A673 (cell line): ENCODE measurements at regions not wholly inside any gene's neighbourhood (a gene's known extent, or its start where the extent isn't known, plus 50 kb on each side); places are given as distances from the start of the nearest gene placed in this dataset.

ENCODE experiments used
- EZH2 ChIP-seq: fragments of 200-600 bp; sonication (generic); IDR thresholded peaks from 2 replicates; pipeline ENCODE4 v1.6.1; 2017; ENCODE audit warnings: borderline replicate concordance, low read depth, mild to moderate bottlenecking, mixed read lengths, antibody characterized with exemption, low read length; ENCODE audit not compliant: poor library complexity, severe bottlenecking
- TF ChIP-seq, protein P1 (sequence below): fragments of 300-800, 200-600 bp; sonication (generic); conservative IDR thresholded peaks from 2 replicates; pipeline ENCODE4 v1.5.1; 2017; ENCODE audit warnings: low read depth, mild to moderate bottlenecking, antibody characterized with exemption, low read length, moderate library complexity, mixed read lengths

DNA sequence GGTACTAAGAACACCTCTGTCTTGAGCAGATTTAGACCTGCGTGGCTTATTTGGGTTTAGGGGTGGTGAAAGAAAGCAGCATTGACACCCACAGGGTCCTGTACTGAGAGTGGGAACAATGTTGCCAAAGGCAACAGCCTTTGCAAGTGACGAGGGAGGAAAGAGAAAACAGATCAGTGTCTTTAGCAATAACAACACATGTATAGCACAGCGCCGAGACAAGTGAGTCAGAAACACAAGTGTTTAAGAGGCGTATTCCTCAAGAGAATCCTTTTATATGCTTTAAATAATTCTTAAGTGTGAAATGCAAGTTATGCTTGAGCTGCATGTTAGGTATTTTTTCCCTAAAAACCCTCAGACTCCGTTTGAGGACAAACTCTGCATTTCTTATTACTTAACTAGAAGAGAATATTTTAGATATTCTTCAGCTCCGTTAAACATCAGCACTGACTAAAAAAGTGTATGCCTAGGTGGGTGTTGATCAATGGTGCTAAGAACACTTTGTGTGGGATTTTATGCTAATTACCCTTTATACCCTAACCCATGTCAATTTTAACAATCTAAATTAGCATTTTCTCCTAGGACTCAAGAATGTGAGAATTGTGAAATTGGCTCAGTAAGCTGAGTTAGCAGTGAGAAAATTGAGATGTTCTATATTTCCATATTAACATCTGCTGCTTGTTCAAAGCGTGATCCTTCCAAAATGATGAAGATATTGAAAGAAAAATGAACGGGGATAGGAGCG, 1095.4 kb upstream of the CELF2 start:
- TF ChIP-seq, protein P1, sequence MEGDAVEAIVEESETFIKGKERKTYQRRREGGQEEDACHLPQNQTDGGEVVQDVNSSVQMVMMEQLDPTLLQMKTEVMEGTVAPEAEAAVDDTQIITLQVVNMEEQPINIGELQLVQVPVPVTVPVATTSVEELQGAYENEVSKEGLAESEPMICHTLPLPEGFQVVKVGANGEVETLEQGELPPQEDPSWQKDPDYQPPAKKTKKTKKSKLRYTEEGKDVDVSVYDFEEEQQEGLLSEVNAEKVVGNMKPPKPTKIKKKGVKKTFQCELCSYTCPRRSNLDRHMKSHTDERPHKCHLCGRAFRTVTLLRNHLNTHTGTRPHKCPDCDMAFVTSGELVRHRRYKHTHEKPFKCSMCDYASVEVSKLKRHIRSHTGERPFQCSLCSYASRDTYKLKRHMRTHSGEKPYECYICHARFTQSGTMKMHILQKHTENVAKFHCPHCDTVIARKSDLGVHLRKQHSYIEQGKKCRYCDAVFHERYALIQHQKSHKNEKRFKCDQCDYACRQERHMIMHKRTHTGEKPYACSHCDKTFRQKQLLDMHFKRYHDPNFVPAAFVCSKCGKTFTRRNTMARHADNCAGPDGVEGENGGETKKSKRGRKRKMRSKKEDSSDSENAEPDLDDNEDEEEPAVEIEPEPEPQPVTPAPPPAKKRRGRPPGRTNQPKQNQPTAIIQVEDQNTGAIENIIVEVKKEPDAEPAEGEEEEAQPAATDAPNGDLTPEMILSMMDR, result no peak
- TF ChIP-seq EZH2, result no peak
